Stomach (tissue), 8 donors: ENCODE measurements at regions not wholly inside any gene's neighbourhood (a gene's known extent, or its start where the extent isn't known, plus 50 kb on each side); places are given as distances from the start of the nearest gene placed in this dataset.

Experiments used
- DNase-seq, 2 donors: peaks; one replicate each; pipeline versions ENCODE4 v3.0.0 to v3.0.0-alpha.2; 2013 to 2019
- H3K27ac ChIP-seq, 5 donors: fragments of 200-600 bp in 4 of 5; sonication (generic) in 4 of 5; one replicate each; pipeline ENCODE4 v1.5.1; 2013 to 2019; ENCODE audit warnings: mild to moderate bottlenecking in 1 of 5, moderate library complexity in 1 of 5
- H3K27me3 ChIP-seq, 3 donors: fragments of 200-600 bp; sonication (generic); one replicate each; pipeline ENCODE4 v1.5.1; 2017 to 2019; ENCODE audit warnings: mixed run types in 1 of 3
- H3K36me3 ChIP-seq, 4 donors: fragments of 200-600 bp; sonication (generic); 1 replicate in 3 of 4; 2 replicates in 1 of 4; pipeline ENCODE4 v1.5.1; 2016 to 2019
- H3K4me1 ChIP-seq, 4 donors: fragments of 200-600 bp; sonication (generic); one replicate each; pipeline ENCODE4 v1.5.1; 2016 to 2019
- H3K4me3 ChIP-seq, 4 donors: fragments of 200-600 bp; sonication (generic) in 3 of 4; one replicate each; pipeline ENCODE4 v1.5.1; 2016 to 2019; ENCODE audit warnings: mild to moderate bottlenecking in 1 of 4
- H3K9me3 ChIP-seq, 4 donors: fragments of 200-600 bp; sonication (generic); one replicate each; pipeline ENCODE4 v1.5.1; 2016 to 2019
- EP300 ChIP-seq: sonication (generic); formaldehyde crosslinking; IDR thresholded peaks from one replicate; pipeline ENCODE4 v1.6.1; 2017; ENCODE audit warnings: antibody characterized with exemption
- POLR2A ChIP-seq, 4 donors: fragments of 450-650 bp; IDR thresholded peaks; one replicate each; pipeline ENCODE4 v1.6.1; 2016; ENCODE audit warnings: antibody characterized with exemption in 4 of 4, control low read depth in 2 of 4, mild to moderate bottlenecking in 1 of 4, moderate library complexity in 1 of 4
- POLR2AphosphoS5 ChIP-seq, 3 donors: sonication (generic); formaldehyde crosslinking; IDR thresholded peaks; one replicate each; pipeline ENCODE4 v1.6.1; 2016; ENCODE audit warnings: antibody characterized with exemption in 3 of 3
- WGBS, 5 donors: extraction: QIAGEN DNeasy Blood & Tissue Kit in 3 of 5; methylation state at CpG; one replicate each; pipeline versions ENCODE4 v1.1.5 to v1.1.7; 2013 to 2018; 5-methylcytosine and 5-hydroxymethylcytosine counted together
- intact Hi-C: fragments of 100-400 bp; cut with DNase I; formaldehyde crosslinking; loops from one replicate; pipeline ENCODE4 v1.15.1; 2023; ENCODE audit warnings: low total_unique reads
- TF ChIP-seq, protein P1 (sequence below), 7 experiments: fragments of 450-650 bp in 4 of 7; fragments of 200-600 bp in 3 of 7; sonication (generic) in 3 of 7; IDR thresholded peaks; one replicate each; pipeline ENCODE4 v1.5.1; 2016 to 2019; ENCODE audit warnings: antibody characterized with exemption in 7 of 7, control low read depth in 2 of 7, mild to moderate bottlenecking in 1 of 7
- donor health status: healthy with polysubstance abuse.
- donor health status: Bipolar disorder and iron deficiency.
- donor health status: healthy.

DNA sequence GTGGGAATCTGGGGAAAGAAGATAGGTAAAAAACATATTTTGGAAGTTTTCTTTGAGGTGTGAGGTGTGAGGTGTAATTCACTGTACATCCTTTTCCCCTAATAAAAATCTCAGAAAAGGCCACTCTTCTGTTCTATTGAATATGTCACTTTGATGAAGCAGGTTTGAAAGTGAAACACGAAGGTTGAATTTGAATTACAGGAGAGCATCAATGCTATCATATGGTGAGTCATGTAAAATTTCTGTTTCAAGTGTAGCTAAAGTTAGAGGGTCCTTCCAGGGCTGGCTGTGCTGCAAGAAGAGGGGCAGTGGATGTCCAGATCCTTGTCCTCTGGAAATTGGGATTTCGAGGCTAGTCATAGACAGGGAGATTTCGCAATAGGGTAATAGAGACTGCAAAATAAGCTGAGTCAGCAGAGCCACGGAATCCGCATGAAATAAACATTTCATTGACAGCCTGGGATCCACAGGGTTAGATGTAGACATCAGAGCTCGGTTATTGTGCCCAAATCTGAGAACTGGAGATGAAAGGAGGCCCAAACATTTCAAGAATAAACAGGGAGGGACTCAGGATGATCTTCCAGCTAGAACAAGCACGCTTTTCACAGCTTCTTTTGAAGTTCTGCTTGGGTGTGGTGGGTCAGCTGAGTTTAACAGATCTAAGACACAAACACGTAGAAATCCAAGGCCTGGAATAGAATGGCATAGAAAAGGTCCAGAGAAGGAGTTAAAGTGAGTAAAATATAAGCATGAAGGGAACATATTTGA is 194.4 kb upstream of the CDKN2B start:
- Histone ChIP-seq H3K4me3 (no peak overlapping the region), H3K9me3 (no peaks in the 10 kb centered on the region), H3K27ac (no peak overlapping the region), H3K36me3 (no peaks in the 10 kb centered on the region), H3K4me1 (peaks cover 0 to under 1% (median 0%) of the 10 kb centered on the region in 4 donors), H3K27me3 (peaks cover 0 to 9% (median 0%) of the 10 kb centered on the region in 3 donors)
- TF ChIP-seq, protein P1, sequence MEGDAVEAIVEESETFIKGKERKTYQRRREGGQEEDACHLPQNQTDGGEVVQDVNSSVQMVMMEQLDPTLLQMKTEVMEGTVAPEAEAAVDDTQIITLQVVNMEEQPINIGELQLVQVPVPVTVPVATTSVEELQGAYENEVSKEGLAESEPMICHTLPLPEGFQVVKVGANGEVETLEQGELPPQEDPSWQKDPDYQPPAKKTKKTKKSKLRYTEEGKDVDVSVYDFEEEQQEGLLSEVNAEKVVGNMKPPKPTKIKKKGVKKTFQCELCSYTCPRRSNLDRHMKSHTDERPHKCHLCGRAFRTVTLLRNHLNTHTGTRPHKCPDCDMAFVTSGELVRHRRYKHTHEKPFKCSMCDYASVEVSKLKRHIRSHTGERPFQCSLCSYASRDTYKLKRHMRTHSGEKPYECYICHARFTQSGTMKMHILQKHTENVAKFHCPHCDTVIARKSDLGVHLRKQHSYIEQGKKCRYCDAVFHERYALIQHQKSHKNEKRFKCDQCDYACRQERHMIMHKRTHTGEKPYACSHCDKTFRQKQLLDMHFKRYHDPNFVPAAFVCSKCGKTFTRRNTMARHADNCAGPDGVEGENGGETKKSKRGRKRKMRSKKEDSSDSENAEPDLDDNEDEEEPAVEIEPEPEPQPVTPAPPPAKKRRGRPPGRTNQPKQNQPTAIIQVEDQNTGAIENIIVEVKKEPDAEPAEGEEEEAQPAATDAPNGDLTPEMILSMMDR (IDR thresholded peaks at IDR 0.05), result no peak
- TF ChIP-seq EP300 (no peak), POLR2AphosphoS5 (IDR thresholded peaks at IDR 0.05) (no peak), POLR2A (IDR thresholded peaks at IDR 0.05) (no peak)
- 42 to 57% (median 54%) methylated on average over 8 of the region's 8 CpGs for WGBS, 5 donors
- intact Hi-C loops, result no loop called here
- no peak for DNase-seq

DNA sequence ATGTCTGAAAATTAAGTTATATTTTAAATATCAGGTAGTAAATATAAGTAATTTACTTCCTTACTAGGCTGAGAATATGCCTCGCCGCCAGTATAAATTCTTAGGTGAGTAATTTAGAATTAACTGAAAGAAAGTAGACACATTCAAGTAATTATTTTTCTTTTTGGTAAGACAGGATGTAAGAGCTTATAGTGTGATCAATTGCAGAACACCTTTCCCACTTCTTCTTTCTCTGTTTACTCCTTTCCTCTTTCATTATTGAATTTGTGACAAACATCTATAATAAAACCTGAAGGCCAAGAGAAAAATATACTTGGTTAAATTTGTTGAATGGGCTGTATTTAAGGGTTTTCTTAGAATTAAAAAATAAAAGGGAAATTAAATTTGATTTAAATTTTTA is 195.1 kb upstream of the CDKN2B start:
- peaks cover 0 to 8% (median 0%) of the 10 kb centered on the region in 4 donors for H3K4me1 ChIP-seq
- H3K36me3 ChIP-seq, result no peaks in the 10 kb centered on the region
- no peak for DNase-seq
- TF ChIP-seq POLR2A (IDR thresholded peaks at IDR 0.05), result no peak
- TF ChIP-seq, protein P1 (IDR thresholded peaks at IDR 0.05), result no peak
- TF ChIP-seq EP300, result no peak
- TF ChIP-seq POLR2AphosphoS5 (IDR thresholded peaks at IDR 0.05), result no peak
- intact Hi-C loops, result no loop called here
- no peak overlapping the region for H3K27ac ChIP-seq
- H3K9me3 ChIP-seq, result no peaks in the 10 kb centered on the region
- no peak overlapping the region for H3K4me3 ChIP-seq
- H3K27me3 ChIP-seq, result peaks cover 0 to 9% (median 0%) of the 10 kb centered on the region in 3 donors
- WGBS, 5 donors, result 90 to 95% (median 94%) methylated on average over 2 of the region's 2 CpGs

DNA sequence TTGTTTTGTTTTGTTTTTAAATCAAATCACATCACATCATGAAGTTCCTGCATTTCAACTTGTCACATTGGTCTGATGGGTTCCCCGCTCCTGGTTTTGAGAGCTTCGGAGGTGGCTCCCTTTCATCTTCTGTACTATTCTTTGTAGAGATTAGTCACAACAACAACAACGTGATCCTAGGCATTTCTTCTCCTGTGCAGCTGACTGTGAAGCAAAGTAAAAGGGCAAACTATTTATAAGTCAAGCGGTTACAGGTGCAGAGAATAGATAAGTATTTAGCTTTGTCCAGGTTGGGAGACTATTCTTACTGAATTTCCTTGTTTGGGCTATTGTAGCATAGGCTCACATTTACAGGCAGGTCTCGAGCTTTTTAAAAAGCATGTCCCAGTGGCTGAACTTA is 197.7 kb upstream of the CDKN2B start:
- H3K27me3 ChIP-seq, result no peaks in the 10 kb centered on the region
- peaks cover 0 to 8% (median 0%) of the 10 kb centered on the region in 4 donors for H3K4me1 ChIP-seq
- H3K36me3 ChIP-seq, result no peaks in the 10 kb centered on the region
- DNase-seq, result no peak
- TF ChIP-seq POLR2A (IDR thresholded peaks at IDR 0.05), result no peak
- TF ChIP-seq EP300, result no peak
- TF ChIP-seq, protein P1 (IDR thresholded peaks at IDR 0.05), result no peak
- no peak for TF ChIP-seq POLR2AphosphoS5 (IDR thresholded peaks at IDR 0.05)
- intact Hi-C loops, result no loop called here
- WGBS, 5 donors, result 51 to 67% (median 56%) methylated on average over 5 of the region's 5 CpGs
- no peak overlapping the region for H3K4me3 ChIP-seq
- no peaks in the 10 kb centered on the region for H3K9me3 ChIP-seq
- no peak overlapping the region for H3K27ac ChIP-seq

GRCh38 chr9:22208846-22209585 is 199.9 kb upstream of the CDKN2B start:
- no peak for DNase-seq
- peaks cover 0 to 8% (median 0%) of the 10 kb centered on the region in 4 donors for H3K4me1 ChIP-seq
- H3K4me3 ChIP-seq, result no peak overlapping the region
- no peaks in the 10 kb centered on the region for H3K9me3 ChIP-seq
- no peaks in the 10 kb centered on the region for H3K36me3 ChIP-seq
- intact Hi-C loops, result no loop called here
- H3K27ac ChIP-seq, result no peak overlapping the region
- no peaks in the 10 kb centered on the region for H3K27me3 ChIP-seq
- TF ChIP-seq POLR2A (IDR thresholded peaks at IDR 0.05), result no peak
- TF ChIP-seq, protein P1 (IDR thresholded peaks at IDR 0.05), result no peak
- no peak for TF ChIP-seq EP300
- TF ChIP-seq POLR2AphosphoS5 (IDR thresholded peaks at IDR 0.05), result no peak
- WGBS, 5 donors, result 70 to 100% (median 87%) methylated on average over 1 of the region's 1 CpG
